NCI-H82 (cell line): ENCODE measurements at regions not wholly inside any gene's neighbourhood (a gene's known extent, or its start where the extent isn't known, plus 50 kb on each side); places are given as distances from the start of the nearest gene placed in this dataset.
"Not testable (repeated sequence)": the region's sequence is repeated elsewhere in the genome, so short reads cannot be mapped to it uniquely, and the experiment has no call there.

Source experiments
- DNase-seq: peaks from one replicate; lab custom pipeline; 2025; lab: John Stamatoyannopoulos, UW

DNA sequence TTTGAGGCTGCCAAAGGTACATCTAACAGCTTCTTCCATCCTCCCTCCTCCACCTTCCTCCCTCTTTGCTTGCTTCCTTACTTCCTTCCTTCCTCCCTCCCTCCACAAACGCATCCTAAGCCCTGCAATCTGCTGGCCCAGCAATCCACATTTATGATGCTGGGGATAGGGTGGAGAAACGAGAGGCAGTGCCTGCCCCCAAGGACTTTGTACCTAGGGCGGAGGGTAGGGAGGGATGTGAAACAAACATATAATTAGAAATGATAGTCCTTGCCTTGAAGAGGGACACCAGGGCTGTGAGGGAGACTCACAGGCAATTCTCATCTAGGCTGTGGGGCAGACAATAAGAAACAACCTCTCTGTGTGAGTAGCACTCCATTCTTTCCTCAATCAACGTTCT is 188.3 kb downstream of the ANKRD30B start:
- DNase-seq = no peak

DNA sequence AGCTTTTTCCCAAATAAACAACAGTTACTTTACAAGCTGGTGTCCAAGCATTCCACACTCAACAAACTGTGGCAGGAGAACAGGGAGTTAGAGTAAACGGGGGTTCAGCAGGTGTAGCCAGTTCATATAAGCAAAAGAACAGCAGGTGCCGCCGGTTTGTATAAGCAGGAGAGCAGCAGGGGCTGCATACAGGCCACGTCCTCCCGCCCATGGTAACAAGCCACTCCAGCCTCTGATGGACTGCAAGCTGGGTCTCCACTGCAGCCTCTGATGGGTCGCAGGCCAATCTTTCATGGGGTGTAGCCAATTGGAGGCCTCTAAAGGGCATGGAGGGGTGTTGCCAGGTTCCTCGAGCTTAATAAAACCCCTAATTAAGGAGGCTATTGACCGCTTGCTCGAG is 189.3 kb downstream of the ANKRD30B start:
- no peak for DNase-seq

DNA sequence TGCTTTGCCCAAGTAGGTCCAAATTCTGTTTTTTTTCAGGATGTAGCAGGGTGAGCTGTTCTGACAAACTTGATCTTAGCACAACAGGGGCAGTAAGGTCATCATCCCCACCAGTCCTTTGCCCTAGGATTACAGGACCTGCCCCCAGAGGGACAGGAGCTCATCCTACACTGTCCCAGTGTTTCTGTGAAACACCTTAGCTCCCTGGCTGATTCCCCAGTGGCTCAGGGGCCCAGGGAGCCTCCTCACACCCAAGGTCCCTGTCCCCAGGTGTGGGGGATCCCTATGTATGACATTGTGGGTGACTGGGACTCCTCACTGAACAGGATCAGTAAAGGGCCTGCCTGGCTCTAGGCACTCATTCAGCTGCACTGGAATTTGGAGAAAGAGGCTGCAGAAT is 191.2 kb downstream of the ANKRD30B start:
- DNase-seq = no peak

DNA sequence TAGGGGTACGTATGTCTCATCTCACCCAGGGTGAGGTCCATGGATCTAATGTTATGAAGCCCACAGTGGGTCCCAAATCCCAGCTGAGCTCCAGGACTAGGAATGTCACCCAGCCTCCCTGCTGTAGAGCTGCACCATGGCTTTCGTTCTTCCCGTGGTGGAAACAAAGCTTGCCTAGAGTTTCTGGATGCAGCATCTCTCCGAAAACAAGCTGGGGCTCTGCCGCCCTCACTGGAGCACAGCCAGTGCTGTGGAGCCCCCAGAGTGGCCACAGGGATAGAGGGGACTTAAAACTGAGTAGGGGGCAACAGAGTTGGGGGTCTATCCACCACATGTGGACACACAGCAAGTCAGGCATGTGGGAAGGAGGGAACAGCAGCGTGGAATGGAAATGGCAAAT is 192.1 kb downstream of the ANKRD30B start:
- DNase-seq = not testable (repeated sequence)

DNA sequence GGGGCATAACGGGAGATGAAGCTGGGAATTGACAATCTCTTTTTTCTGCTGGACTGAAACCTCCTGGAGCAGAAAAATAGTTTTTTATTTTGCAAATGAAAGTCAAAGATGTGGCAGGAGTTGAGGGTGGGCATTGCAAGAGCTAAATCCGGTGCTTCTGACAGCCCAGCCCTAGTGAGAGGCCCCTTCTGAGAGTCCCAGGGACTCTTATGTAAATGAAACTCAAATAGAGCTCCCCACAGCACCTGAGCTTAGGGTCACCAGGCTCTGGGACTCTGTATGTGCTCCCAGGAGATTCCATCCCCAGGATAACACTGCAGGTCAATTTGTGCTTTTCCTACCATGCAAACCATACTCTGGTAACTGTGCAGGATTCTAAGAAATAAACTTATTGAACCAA is 192.8 kb downstream of the ANKRD30B start:
- no peak for DNase-seq

DNA sequence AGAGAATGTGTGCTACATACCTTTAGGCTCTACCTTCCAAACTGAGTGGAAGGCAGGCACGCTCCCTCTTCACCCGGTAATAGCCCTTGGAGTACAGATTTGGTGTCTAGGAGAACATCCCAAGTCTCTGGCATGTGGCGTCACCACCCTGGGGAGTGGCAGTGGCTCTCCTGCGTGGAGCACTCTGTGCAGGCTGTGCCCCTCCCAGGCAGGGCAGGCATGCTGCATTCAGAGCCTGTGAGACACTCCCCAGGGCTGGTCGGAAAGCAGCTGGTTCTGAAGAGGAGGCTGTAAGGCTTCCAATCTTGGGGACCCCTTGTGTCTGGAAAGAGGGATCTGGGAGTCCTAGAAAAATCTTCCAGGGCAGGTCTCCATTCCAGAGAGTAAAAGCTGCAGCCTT is 193.3 kb downstream of the ANKRD30B start:
- no peak for DNase-seq

DNA sequence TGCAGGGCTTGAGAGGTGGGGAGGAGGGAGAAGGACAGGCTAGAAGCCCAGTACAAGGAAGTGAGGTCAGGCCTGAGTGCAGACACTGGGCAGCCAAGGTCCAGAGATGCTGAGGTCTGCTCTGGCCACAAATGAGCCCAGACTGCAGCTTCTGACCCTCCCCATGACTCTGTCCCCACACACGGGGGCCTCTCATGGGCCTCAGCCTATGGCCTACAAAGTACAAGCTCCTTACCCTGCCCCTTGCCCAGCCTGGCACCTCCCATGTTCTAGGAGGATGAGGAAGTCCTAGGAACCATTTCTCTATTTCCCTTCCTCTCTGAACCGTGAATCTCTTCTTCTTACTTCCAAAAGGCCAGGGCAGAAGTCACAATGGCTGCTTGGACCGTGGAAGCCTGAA is 193.8 kb downstream of the ANKRD30B start:
- no peak for DNase-seq

DNA sequence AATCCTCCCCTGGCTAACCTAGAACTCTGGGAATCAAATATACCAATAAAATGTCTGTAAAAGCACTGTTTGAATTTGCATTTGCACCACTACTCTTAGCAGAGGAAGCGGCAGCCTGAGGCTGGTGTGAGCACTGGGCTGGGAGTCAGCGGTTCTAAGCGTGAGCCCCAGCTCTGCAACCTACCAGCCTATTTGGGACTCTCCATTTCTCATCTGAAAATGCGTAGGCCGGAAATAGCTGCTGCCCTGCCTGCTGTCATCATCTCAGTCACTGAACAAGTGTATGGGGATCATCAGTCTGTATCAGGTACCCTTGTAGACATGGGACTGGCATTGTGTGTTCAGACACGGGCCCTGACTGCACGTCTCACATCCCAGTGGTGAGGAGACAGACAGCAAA is 194.3 kb downstream of the ANKRD30B start:
- DNase-seq = no peak

DNA sequence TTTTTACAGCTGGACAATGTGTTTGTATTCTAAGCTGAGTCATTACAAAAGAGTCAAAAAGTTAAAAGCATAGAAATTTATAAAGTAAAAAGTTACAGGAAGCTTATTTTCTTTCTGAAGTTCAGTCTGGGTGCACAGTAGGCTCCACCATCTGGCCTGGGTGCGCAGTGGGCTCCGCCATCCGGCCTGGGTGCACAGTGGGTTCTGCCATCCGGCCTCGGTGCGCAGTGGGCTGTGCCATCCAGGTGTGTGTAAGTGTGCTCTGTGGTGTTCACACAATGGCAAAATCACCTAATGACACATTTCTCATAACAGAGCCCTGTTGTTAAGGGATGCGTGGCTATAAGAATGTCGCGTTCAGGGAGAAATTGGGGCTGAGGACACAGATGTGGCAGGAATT is 195.5 kb downstream of the ANKRD30B start:
- DNase-seq = no peak

DNA sequence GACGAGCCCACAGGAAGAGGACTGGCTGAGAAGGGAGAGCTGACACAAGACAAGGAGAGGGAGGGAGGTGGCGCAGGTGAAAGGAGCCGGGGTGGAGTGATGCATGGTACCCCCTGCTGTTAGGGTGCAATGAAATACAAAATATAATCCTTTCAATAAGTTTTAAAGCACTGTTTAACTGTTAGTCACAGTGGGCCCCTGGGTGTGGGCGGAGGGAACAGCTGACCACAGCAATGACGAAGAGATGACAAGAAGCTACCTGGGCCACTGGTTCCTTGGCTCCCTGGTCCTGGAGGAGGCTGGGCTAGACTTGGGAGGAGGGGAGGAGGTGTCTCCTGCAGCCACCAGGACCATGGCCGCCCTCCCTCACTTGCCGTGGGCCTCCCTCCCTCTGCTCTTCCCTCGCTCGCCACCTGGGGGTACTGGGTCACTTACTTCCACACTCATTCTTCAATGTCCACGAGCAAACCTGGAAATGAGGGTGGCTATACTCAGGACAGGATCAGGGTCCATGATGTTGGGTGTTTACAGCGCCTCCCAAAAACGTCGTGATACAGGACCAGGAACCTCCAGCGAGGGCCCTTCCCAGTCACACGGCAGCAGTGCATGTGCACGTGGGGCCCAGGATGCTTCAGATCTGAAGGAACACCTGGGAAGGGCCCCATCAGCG is 196.1 kb downstream of the ANKRD30B start:
- no peak for DNase-seq

DNA sequence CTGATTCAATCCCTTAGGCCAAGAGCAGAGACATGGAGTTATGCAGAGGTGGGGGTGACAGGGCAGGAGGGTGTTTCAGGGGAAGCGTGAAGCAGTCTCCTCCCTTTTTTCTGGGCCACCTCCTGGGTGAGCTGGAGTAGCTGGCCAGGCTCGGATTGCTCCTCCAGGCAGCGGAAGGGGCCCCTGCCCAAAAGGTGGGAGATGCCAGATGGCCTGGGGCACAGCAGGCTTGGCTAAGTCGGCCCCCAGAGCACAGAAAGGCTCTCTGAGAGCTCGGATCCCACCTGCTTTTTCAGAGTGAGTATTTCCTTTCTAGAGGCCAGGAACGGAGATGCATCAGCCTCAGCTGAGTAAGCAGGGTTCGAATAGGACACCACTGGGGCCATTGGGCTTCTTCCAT is 196.9 kb downstream of the ANKRD30B start:
- peak; percentile 8 for DNase-seq

DNA sequence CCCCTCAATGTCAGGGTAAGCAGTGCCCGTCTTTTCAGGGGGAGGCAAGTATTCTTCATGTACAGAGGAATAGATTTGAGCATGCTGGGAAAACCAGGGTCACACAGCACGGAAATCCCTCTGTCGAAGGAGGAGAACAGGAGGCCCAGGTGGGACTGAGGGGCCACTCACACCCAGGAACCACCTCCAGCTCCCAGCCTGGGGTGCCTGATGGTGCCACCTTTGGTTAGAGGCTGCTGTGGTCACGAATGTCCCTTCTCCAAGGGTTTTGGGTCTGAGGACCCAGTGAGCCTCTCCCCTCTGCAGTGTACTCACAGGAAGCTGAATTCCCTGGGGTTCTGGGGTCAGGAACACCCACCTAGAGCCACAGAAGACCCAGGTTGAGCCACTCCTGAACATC is 197.3 kb downstream of the ANKRD30B start:
- no peak for DNase-seq

DNA sequence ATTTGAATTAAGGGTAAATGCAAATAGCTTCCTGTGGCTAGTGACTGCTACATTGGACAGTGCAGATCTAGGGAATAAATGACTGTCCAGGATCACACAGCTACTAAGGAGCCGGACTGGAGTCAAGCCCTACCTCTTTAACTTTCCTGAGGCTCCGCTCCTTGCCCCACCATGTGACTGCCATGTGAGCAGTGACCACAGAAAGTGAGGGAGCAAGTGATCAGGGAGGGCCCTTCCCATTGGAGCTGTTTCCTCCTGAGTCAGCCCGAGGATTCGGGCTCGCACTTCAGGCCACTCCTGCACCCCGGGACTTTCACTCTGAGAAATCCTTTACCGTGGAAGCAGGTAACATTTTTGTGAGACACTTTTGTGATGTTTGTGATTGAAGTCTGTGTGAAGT is 198.0 kb downstream of the ANKRD30B start:
- no peak for DNase-seq

DNA sequence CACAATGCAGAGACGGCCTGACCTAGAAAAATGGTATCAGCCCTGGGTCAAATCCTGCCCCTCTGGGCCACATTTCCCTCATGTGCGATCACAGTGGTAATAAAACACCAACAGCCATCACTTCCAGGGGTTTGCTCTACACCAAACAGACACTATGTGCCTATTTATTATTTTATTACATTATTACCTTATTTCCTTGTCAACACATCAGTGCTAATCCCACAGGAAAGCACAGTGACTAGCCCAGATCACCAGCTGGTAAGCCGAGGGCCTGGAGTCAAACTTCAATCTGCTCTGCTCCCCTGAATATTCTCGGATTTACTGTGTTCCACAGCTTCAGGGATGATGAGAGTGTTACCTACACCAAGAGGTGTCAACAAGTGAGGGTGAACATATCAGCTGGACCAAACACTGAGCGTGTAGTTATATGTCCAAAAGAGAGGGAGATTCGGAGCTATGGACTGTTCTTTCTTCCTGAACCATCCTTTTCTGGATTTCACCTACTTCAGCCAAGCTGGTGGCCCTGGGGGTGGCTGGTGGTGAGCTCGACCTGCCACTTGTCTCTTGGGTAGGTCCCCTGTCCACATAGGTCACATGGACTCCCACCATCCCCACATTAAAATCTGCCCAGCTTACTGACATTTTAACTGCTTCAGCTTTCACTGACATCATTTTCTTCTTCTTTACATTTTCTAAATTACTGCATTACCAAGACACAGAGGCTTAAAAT is 198.9 kb downstream of the ANKRD30B start:
- DNase-seq = not testable (repeated sequence)

DNA sequence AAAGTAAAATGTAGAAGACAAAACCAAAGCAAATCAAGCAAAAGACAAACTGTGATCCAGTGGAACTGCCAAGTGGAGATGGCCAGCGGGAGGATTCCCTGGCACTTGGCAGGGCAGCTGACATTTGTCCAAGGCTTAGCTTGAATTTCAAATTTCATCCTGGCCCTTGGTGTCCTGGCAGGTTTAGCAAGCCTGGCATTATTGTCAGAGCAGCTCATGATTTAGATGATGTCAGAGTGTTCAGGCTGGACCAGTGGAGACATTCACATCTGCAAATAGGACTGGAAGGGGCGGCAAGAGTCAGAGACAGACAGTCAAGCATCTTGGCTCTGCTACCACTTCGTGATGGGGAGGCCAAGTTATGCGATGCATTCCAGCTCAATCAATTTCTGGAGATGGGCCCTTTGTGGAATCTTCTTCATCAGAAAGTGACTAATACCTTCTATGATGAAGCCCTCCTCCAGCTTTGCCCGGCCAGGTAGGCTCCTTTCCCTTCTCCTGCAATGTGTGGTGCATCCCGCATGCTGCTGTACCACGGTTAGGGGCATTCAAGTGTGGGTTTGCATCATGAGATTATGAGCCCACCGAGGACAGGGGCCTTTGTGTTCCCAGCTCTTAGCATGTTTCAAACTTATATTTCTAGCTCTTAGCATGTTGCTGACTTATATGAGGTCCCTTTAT is 199.7 kb downstream of the ANKRD30B start:
- no peak for DNase-seq

DNA sequence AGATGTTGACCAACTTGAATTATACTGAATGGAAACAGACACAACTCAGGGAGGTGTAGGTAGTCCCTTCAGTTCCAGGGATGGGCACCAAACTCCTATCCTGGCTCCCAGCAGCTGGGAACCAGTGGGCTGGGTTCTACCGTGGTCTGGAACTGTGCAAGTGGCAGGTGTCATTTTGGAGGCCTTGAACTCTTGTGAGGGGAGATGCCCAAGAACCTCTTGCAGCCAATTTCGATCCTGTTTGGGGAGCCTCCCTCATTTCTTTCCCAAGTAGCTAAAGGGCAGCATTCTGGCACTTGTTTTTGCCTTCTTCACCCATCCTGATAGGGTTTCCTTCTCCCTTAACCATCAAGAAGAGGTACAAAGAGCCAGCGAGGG is 200.2 kb downstream of the ANKRD30B start:
- no peak for DNase-seq

DNA sequence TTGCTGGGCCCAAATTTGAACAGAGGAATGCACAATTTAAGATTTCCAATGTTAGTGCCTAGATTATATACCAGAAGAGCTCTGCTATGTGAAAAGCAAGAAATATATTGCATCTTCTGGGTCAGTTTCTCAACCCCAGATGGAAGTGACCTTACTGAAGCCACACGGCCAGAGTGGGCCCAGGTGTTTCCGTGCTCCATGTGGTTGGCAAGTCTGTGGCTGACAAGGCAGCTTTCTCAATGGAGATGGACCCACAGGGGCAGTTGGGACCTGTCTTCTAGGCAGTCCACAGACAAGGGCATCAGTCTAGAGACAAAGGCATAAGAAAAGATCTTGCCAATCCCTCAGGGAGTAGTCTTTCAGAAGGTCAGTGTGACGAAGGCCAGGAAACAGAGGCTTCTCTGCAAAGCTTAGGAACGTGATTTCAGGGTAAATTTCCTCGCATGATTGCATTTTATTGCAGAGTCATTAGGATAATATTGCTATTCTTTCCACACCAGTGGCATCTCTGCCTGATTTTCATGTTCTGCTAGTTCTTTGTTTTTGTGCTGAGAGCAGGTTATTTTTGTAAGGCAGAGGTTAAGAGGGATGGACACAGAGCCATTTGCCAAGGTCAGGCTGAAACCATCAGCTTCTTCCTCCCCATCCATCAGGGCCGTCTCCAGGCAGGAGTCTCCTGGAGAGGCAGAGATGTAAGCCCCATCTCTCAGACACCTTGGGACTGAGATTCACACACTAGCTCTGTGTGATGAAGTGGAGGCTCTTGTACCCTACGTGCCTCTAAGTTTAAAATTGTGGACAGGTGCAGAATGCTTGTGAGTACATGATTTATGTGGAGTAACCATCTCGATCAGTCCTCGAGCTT is 202.1 kb downstream of the ANKRD30B start:
- DNase-seq = no peak

DNA sequence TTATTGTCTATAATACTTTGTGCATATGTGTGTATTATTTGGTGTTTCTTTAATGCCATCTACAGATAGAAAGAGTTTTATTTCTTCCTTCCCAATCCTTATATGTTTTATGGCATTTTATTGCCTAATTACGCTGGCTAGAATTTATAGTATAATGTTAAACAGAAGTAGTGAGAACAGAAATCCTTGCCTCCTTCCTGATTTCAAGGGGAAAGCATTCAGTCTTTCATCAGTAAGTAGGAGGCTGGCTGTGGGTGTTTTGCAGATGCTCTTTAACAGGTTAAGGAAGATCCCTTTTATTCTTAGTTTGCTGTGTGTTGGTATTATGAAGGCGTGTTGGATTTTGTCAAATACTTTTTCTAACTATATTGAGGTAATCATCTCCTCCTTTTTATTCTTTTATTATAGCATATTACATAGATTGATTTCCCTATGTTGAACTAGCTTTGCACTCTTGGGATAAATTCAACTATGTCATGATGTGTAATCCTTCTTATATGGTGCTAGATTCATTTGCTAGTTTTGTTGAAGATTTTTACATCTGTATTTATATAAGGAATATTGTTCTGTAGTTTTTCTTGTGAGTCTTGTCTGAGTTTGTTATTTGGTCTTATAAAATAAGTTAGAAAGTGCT is 204.6 kb downstream of the ANKRD30B start:
- not testable (repeated sequence) for DNase-seq

DNA sequence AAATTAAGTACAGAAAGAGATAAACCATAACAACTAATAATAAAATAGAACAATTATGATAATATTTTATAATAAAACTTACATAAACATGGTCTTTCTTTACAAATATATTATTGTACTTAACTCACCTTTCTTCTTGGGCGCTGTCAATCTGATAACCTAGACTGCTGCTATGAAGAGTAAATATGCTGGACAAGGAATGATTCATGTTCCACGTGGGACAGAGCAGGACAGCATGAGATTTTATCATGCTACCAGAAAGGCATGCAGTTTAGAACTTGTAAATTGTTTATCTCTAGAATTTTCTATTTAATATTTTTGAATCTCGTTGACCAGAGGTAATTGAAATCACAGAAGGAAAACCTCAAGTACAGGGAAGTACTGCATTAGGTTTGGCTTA is 210.7 kb downstream of the ANKRD30B start:
- DNase-seq = no peak

DNA sequence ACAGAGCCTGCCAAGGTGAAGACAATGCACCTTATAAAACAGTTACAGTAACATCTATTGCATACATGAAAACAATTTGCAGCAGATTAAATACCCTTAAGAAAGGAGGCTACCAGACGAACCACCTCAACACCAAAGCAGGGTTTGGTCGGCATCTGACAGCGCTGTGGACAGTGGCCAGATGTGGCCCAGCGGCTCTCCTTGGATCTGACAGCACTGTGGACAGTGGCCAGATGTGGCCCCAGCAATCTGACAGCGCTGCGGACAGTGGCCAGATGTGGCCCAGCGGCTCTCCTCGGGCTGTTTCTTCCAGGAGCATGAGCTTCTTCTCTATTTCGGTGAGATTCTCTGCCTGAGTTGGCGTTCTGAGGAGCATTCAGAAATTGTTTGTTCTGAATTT is 211.6 kb downstream of the ANKRD30B start:
- DNase-seq = no peak

DNA sequence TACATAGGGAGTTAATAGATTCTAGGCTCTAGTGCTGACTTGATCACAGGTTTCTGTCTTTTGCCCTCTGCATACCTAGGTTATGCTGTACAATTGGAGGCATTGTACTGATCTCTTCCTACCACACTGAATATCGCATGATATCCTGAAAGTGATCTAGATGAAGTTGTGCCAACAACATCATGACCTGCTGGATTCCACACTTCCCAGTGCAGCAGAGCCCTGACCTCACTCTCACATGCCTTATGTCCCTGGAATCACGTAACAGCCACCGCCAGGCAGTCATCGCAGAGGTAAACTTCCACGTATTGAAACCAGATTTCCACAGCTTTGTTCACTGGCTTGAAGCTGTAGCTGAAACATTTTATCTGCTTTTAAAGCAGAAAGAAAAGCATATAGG is 214.0 kb downstream of the ANKRD30B start:
- no peak for DNase-seq

DNA sequence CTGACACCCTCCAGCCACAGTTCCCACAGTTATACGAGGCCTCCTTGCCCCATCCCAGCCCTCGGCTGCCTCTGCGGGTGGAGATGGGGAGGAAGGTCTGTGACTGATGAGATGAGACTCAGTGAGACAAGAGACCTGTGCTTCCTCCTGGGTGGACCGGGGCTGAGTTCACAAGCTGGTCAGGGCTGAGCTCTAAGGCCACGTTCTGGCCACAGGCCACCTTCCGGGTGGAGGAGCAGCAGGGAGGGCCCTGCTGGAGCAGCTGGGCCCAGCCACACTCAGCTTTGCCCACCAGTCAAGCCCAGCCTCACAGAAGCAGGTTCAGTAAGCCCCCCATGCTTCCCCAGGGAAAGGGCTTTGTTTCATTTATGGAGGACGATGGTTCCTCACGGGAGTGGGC is 214.7 kb downstream of the ANKRD30B start:
- no peak for DNase-seq
